Smooth muscle cell (in vitro differentiated cells): ENCODE measurements at regions not wholly inside any gene's neighbourhood (a gene's known extent, or its start where the extent isn't known, plus 50 kb on each side); places are given as distances from the start of the nearest gene placed in this dataset.

ENCODE experiments used
- DNase-seq: peaks from one replicate; lab custom pipeline; 2025; ENCODE audit not compliant: unreplicated experiment; lab: John Stamatoyannopoulos, UW
- H2AFZ ChIP-seq: fragments of 200-600 bp; sonication (generic); 2 replicates; pipeline ENCODE4 v1.6.0; 2016; ENCODE audit warnings: antibody characterized with exemption, low read depth, mild to moderate bottlenecking
- H3F3A ChIP-seq: fragments of 200-600 bp; sonication (generic); 2 replicates; pipeline ENCODE4 v1.6.0; 2017; ENCODE audit warnings: antibody characterized with exemption, low read depth
- H3K27ac ChIP-seq: fragments of 200-600 bp; sonication (generic); 2 replicates; pipeline ENCODE4 v1.5.1; 2016; ENCODE audit warnings: low read depth, mild to moderate bottlenecking
- H3K27me3 ChIP-seq: fragments of 200-600 bp; sonication (generic); 2 replicates; pipeline ENCODE4 v1.6.1; 2016; ENCODE audit warnings: low read depth, mild to moderate bottlenecking
- H3K36me3 ChIP-seq: fragments of 200-600 bp; sonication (generic); 2 replicates; pipeline ENCODE4 v1.5.1; 2016; ENCODE audit warnings: low read depth
- H3K4me1 ChIP-seq: fragments of 200-600 bp; sonication (generic); 2 replicates; pipeline ENCODE4 v1.5.1; 2016; ENCODE audit warnings: low read depth
- H3K4me2 ChIP-seq: fragments of 200-600 bp; sonication (generic); 2 replicates; pipeline ENCODE4 v1.6.0; 2016; ENCODE audit warnings: mild to moderate bottlenecking
- H3K4me3 ChIP-seq: fragments of 200-600 bp; sonication (generic); 2 replicates; pipeline ENCODE4 v1.5.1; 2016; ENCODE audit warnings: mild to moderate bottlenecking
- H3K79me2 ChIP-seq: fragments of 200-600 bp; sonication (generic); 2 replicates; pipeline ENCODE4 v1.6.0; 2016; ENCODE audit warnings: low read depth, mild to moderate bottlenecking
- H3K9ac ChIP-seq: fragments of 200-600 bp; sonication (generic); 2 replicates; pipeline ENCODE4 v1.6.0; 2016; ENCODE audit warnings: low read depth
- H3K9me3 ChIP-seq: fragments of 200-600 bp; sonication (generic); replicated peaks from 2 replicates; pipeline ENCODE4 v1.5.1; 2016; ENCODE audit warnings: low read depth
- H4K20me1 ChIP-seq: fragments of 200-600 bp; sonication (generic); 2 replicates; pipeline ENCODE4 v1.6.0; 2016; ENCODE audit warnings: low read depth
- WGBS: methylation state at CpG from one replicate; pipeline ENCODE4 v1.1.7; 2016; ENCODE audit warnings: low lambda C conversion rate; 5-methylcytosine and 5-hydroxymethylcytosine counted together
- TF ChIP-seq, protein P1 (sequence below): fragments of 200-600 bp; sonication (generic); IDR thresholded peaks from 2 replicates; pipeline ENCODE4 v1.5.1; 2017; ENCODE audit warnings: borderline replicate concordance, mild to moderate bottlenecking, antibody characterized with exemption; ENCODE audit not compliant: insufficient read depth, poor library complexity, severe bottlenecking

DNA sequence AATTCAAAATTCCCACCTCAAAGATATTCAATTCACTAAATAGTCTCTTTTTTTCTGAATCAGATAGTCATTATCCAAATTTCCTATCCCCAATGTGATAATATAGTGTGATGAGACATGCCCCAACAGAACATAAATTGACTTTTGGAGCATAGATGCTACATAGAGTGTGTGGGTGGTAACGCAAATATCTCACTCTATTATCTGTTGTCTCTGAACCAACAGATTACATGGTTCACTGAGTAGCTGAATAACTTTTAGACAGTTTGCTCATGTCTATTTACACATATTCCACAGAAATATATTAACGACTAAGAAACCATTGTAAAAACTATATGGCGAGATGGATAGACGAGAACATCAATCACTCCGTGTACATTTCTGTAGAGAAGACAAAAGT, 209.9 kb downstream of the BARHL2 start:
- TF ChIP-seq, protein P1, sequence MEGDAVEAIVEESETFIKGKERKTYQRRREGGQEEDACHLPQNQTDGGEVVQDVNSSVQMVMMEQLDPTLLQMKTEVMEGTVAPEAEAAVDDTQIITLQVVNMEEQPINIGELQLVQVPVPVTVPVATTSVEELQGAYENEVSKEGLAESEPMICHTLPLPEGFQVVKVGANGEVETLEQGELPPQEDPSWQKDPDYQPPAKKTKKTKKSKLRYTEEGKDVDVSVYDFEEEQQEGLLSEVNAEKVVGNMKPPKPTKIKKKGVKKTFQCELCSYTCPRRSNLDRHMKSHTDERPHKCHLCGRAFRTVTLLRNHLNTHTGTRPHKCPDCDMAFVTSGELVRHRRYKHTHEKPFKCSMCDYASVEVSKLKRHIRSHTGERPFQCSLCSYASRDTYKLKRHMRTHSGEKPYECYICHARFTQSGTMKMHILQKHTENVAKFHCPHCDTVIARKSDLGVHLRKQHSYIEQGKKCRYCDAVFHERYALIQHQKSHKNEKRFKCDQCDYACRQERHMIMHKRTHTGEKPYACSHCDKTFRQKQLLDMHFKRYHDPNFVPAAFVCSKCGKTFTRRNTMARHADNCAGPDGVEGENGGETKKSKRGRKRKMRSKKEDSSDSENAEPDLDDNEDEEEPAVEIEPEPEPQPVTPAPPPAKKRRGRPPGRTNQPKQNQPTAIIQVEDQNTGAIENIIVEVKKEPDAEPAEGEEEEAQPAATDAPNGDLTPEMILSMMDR, result no peak
- WGBS, result 91% methylated on average over 5 of the region's 5 CpGs
- H3K4me2 ChIP-seq, result no peak overlapping the region
- no peaks in the 10 kb centered on the region for H3K36me3 ChIP-seq
- H2AFZ ChIP-seq, result no peak overlapping the region
- H3K27me3 ChIP-seq, result peaks cover 3% of the 10 kb centered on the region
- no peak overlapping the region for H3K9ac ChIP-seq
- H4K20me1 ChIP-seq, result no peaks in the 10 kb centered on the region
- no peak for DNase-seq
- no peaks in the 10 kb centered on the region for H3F3A ChIP-seq
- H3K27ac ChIP-seq, result no peak overlapping the region
- no peaks in the 10 kb centered on the region for H3K9me3 ChIP-seq
- no peak overlapping the region for H3K4me3 ChIP-seq
- no peaks in the 10 kb centered on the region for H3K79me2 ChIP-seq
- no peaks in the 10 kb centered on the region for H3K4me1 ChIP-seq

DNA sequence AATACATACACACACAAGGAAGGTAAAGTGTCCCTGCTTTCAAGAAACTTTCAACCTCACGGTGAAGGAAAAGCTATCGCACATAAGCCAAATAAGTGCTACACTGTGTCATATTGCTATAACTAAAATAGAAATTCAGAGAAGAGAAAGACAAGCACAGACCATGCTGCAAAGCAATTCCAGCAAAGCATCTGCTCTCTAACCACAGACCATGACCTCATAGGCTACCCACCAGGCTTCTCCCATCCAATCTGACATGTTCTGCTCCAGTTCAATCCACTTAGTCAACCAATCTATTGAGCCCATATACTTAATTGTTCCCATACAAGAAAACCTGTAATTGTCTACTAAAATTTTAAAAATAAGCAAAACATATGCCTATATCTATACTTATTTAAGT, 211.3 kb downstream of the BARHL2 start:
- Histone ChIP-seq H3K36me3 (no peaks in the 10 kb centered on the region), H3K79me2 (no peaks in the 10 kb centered on the region), H3K9ac (no peak overlapping the region), H3F3A (no peaks in the 10 kb centered on the region), H3K27ac (no peak overlapping the region), H2AFZ (no peak overlapping the region), H3K4me1 (peaks cover 13% of the 10 kb centered on the region), H4K20me1 (no peaks in the 10 kb centered on the region), H3K27me3 (peaks cover 3% of the 10 kb centered on the region), H3K9me3 (no peaks in the 10 kb centered on the region), H3K4me2 (no peak overlapping the region), H3K4me3 (no peak overlapping the region)
- no peak for DNase-seq
- TF ChIP-seq, protein P1, result no peak
- 95% methylated on average over 2 of the region's 2 CpGs for WGBS

DNA sequence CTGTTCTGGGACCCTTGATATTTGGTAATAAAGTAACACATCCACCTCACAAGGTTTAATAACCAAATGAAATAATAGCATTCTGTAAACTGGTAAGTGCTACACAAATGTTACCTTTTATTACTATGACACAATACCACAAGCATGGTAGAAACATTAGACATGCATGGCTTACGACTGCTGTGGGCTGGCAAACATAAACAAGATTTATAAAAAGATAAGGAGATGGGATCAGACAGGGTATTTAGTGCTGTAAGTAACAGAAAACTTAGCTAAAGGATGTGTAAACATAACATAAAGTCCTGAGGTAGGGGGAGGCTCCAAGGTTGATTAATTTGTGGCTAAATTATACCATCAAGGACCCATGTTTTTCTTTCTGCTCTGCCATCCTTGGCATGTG, 212.6 kb downstream of the BARHL2 start:
- Histone ChIP-seq H3K9me3 (no peaks in the 10 kb centered on the region), H2AFZ (no peak overlapping the region), H3F3A (no peaks in the 10 kb centered on the region), H3K27ac (no peak overlapping the region), H3K36me3 (no peaks in the 10 kb centered on the region), H3K79me2 (no peaks in the 10 kb centered on the region), H3K4me1 (peaks cover 19% of the 10 kb centered on the region), H3K27me3 (peaks cover 2% of the 10 kb centered on the region), H3K9ac (no peak overlapping the region), H3K4me2 (no peak overlapping the region), H4K20me1 (no peaks in the 10 kb centered on the region), H3K4me3 (no peak overlapping the region)
- no peak for DNase-seq
- TF ChIP-seq, protein P1, result no peak
- WGBS, result 32% methylated on average over 1 of the region's 1 CpG

DNA sequence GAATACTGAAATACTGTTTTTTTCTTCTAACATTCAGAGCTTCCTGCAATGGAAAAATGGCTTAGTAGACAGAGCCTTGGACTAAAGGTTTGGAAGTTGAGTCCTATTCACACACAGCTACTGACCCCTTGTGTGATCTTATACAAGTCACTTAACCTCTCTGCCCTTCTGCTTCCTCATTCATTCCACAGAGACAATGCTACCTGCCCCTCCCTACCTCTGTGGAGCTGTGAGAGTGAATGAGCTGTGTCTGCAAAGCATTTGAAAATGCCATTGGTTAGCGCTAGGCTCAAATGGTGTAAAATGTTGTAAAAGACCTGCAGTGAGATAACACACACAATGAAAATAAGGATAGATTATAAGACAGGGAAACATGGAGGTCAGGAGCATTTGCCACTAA, 214.4 kb downstream of the BARHL2 start:
- Histone ChIP-seq H3K36me3 (no peaks in the 10 kb centered on the region), H3F3A (no peaks in the 10 kb centered on the region), H3K79me2 (no peaks in the 10 kb centered on the region), H3K4me2 (no peak overlapping the region), H2AFZ (no peak overlapping the region), H3K9me3 (no peaks in the 10 kb centered on the region), H3K4me1 (peaks cover 19% of the 10 kb centered on the region), H4K20me1 (no peaks in the 10 kb centered on the region), H3K27ac (no peak overlapping the region), H3K9ac (no peak overlapping the region), H3K4me3 (no peak overlapping the region), H3K27me3 (no peaks in the 10 kb centered on the region)
- TF ChIP-seq, protein P1, result no peak
- no peak for DNase-seq
- WGBS, result 36% methylated on average over 1 of the region's 1 CpG
